Coronary artery (tissue), 2 donors: ENCODE measurements at regions not wholly inside any gene's neighbourhood (a gene's known extent, or its start where the extent isn't known, plus 50 kb on each side); places are given as distances from the start of the nearest gene placed in this dataset.

Experiments
- DNase-seq: peaks from one replicate; pipeline ENCODE4 v3.0.0-alpha.2; 2017; ENCODE audit warnings: low spot score
- H3K27ac ChIP-seq, 2 donors: fragments of 200-600 bp; sonication (generic); one replicate each; pipeline ENCODE4 v1.5.1; 2016 to 2019
- H3K4me3 ChIP-seq: fragments of 200-600 bp; sonication (generic); 2 replicates; pipeline ENCODE4 v1.5.1; 2016; ENCODE audit warnings: mild to moderate bottlenecking, moderate library complexity
- CTCF ChIP-seq: fragments of 200-600 bp; sonication (generic); IDR thresholded peaks from one replicate; pipeline ENCODE4 v1.5.1; 2019; ENCODE audit warnings: antibody characterized with exemption

- no peak overlapping the region for H3K27ac ChIP-seq
- no peak for DNase-seq
- H3K4me3 ChIP-seq, result no peak overlapping the region
- TF ChIP-seq CTCF, result no peak
Measured at GRCh38 chr14:76696791-76697190, 64.5 kb upstream of the VASH1 start.

- H3K27ac ChIP-seq, result no peak overlapping the region
- no peak for DNase-seq
- no peak overlapping the region for H3K4me3 ChIP-seq
- no peak for TF ChIP-seq CTCF
Measured at GRCh38 chr14:76697246-76697905, 63.9 kb upstream of the VASH1 start.

- TF ChIP-seq CTCF, result no peak
- no peak for DNase-seq
- Histone ChIP-seq H3K4me3 (no peak overlapping the region), H3K27ac (no peak overlapping the region)
Measured at GRCh38 chr14:76698191-76698590, 63.1 kb upstream of the VASH1 start.

GRCh38 chr14:76698631-76699030 lies 62.6 kb upstream of the VASH1 start:
- TF ChIP-seq CTCF, result no peak
- no peak for DNase-seq
- no peak overlapping the region for H3K4me3 ChIP-seq
- no peak overlapping the region for H3K27ac ChIP-seq

GRCh38 chr14:76699209-76699938 lies 61.9 kb upstream of the VASH1 start:
- DNase-seq, result no peak
- Histone ChIP-seq H3K4me3 (no peak overlapping the region), H3K27ac (peak overlapping the region; percentile 36 to 78)
- TF ChIP-seq CTCF, result no peak

- H3K4me3 ChIP-seq, result no peak overlapping the region
- DNase-seq, result no peak
- H3K27ac ChIP-seq, result peak overlapping the region; percentile 36 to 78
- no peak for TF ChIP-seq CTCF
Measured at GRCh38 chr14:76699939-76700590, 61.2 kb upstream of the VASH1 start.

GRCh38 chr14:76701436-76701835 lies 59.8 kb upstream of the VASH1 start:
- no peak for TF ChIP-seq CTCF
- Histone ChIP-seq H3K27ac (peak overlapping the region; percentile 78 to 79), H3K4me3 (peak overlapping the region; percentile 13)
- no peak for DNase-seq
